Pancreas (tissue), 10 donors: ENCODE measurements at regions not wholly inside any gene's neighbourhood (a gene's known extent, or its start where the extent isn't known, plus 50 kb on each side); places are given as distances from the start of the nearest gene placed in this dataset.

Experiments used
- ATAC-seq, 4 donors: fragments of 200-7000 bp; cut with Tn5 transposase; one replicate each; pipeline versions ENCODE4 v1.8.0 to v1.9.1; 2020; ENCODE audit warnings: mild to moderate bottlenecking in 4 of 4, moderate library complexity in 4 of 4
- DNase-seq, 6 donors: peaks; one replicate each; pipeline ENCODE4 v3.0.0-alpha.2; 2020
- FAIRE-seq: peaks from 2 replicates; lab custom pipeline; 2012; peaks lifted over from hg19 to GRCh38; lab: Jason Lieb, UNC
- H3K27ac ChIP-seq, 4 donors: fragments of 200-600 bp; sonication (generic); 1 replicate in 3 of 4; 2 replicates in 1 of 4; pipeline versions ENCODE4 v1.5.0 to v1.8.0; 2020
- H3K27me3 ChIP-seq, 4 donors: fragments of 200-600 bp; one replicate each; pipeline ENCODE4 v1.8.0; 2021
- H3K36me3 ChIP-seq, 3 donors: fragments of 200-600 bp; sonication (generic) in 1 of 3; one replicate each; pipeline versions ENCODE4 v1.5.0 to v1.8.0; 2020 to 2021
- H3K4me1 ChIP-seq, 3 donors: fragments of 200-600 bp; one replicate each; pipeline ENCODE4 v1.8.0; 2021
- H3K4me3 ChIP-seq, 4 donors: fragments of 200-600 bp; sonication (generic) in 2 of 4; one replicate each; pipeline versions ENCODE4 v1.5.0 to v1.8.0; 2020 to 2021
- H3K9me3 ChIP-seq, 4 donors: fragments of 200-600 bp; one replicate each; pipeline ENCODE4 v1.8.0; 2021
- WGBS, 2 donors: extraction: QIAGEN DNeasy Blood & Tissue Kit; methylation state at CpG; one replicate each; pipeline ENCODE4 v1.1.7; 2013; 5-methylcytosine and 5-hydroxymethylcytosine counted together
- intact Hi-C, 3 donors: fragments of 100-400 bp; cut with DNase I; formaldehyde crosslinking; loops; one replicate each; pipeline versions ENCODE4 v1.11.1 to v1.14.2; 2022
- TF ChIP-seq, protein P1 (sequence below), 4 donors: fragments of 200-600 bp; sonication (generic) in 3 of 4; IDR thresholded peaks; one replicate each; pipeline versions ENCODE4 v1.5.0 to v1.8.0; 2021; ENCODE audit warnings: antibody characterized with exemption in 4 of 4
- donor health status: healthy with polysubstance abuse.
- donor health status: DM: no; HTN: no; CAD: no; lungs with moderate emphysema.
- donor health status: DM: no; HTN: no; CAD: no.
- donor health status: control.
- donor health status: control.
- donor health status: Bipolar disorder and iron deficiency.
- donor health status: DM: yes; HTN: yes; CAD: no.
- donor health status: DM: no; HTN: no; CAD: no.
- donor health status: DM: no; HTN: no; CAD: no.
- donor health status: DM: yes; HTN: yes; CAD: no.

DNA sequence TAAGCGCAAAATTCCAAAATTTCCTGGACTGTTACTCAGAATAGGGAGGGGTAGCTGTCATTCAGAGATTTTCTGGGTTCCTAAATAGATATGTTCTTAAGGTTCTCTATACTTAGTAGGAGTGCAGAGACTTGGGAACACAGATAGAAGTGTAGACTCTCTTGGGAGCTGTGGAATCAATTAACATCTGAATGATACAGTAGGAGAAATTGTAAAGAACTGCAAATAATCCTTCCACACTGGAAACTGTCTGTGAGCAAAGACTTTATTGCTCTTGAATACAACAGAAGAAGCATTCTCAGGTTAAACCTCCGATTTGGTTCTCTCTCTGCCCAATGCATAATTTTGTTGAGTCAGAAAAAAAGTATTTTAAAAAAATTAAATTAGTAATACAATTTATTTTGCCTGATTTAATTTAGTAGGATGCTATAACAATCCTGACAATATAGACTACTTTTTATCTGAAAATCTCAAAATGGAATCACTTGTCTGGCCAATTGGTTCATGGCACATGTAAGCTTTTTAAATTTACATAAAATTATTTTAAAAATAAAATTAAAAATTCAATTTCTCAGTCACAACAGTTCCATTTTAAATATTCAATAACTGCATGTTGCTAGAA lies 1754.3 kb downstream of the PLA2G4A start:
- H3K4me3 ChIP-seq = no peak overlapping the region
- 59 to 63% methylated on average over 2 of the region's 2 CpGs for WGBS, 2 donors
- H3K4me1 ChIP-seq = no peaks in the 10 kb centered on the region
- intact Hi-C loops = no loop called here
- H3K27ac ChIP-seq = no peak overlapping the region
- no peaks in the 10 kb centered on the region for H3K36me3 ChIP-seq
- H3K9me3 ChIP-seq = no peaks in the 10 kb centered on the region
- ATAC-seq = no peak
- no peak for DNase-seq
- no peaks in the 10 kb centered on the region for H3K27me3 ChIP-seq
- no peak for FAIRE-seq
- TF ChIP-seq, protein P1, sequence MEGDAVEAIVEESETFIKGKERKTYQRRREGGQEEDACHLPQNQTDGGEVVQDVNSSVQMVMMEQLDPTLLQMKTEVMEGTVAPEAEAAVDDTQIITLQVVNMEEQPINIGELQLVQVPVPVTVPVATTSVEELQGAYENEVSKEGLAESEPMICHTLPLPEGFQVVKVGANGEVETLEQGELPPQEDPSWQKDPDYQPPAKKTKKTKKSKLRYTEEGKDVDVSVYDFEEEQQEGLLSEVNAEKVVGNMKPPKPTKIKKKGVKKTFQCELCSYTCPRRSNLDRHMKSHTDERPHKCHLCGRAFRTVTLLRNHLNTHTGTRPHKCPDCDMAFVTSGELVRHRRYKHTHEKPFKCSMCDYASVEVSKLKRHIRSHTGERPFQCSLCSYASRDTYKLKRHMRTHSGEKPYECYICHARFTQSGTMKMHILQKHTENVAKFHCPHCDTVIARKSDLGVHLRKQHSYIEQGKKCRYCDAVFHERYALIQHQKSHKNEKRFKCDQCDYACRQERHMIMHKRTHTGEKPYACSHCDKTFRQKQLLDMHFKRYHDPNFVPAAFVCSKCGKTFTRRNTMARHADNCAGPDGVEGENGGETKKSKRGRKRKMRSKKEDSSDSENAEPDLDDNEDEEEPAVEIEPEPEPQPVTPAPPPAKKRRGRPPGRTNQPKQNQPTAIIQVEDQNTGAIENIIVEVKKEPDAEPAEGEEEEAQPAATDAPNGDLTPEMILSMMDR (IDR thresholded peaks at IDR 0.05) = no peak

DNA sequence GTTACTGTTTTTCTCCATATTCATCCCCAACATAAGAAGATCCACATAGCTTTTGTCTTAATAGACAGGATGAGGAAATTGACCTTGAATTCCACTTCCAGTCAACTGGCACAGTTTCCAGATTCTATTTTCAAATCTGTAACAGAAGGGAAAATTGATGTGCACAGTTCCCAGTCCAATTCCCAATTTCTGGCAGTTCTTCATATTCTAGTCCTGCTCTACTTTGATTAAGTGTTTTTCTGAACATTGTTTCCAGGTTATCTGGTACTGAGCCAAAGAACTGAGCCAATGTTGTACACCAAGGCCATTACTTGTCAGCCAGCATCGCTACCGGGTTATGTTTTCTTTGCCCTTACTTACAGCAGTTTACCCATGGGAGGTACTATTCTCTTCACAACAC lies 1755.4 kb downstream of the PLA2G4A start:
- FAIRE-seq = no peak

DNA sequence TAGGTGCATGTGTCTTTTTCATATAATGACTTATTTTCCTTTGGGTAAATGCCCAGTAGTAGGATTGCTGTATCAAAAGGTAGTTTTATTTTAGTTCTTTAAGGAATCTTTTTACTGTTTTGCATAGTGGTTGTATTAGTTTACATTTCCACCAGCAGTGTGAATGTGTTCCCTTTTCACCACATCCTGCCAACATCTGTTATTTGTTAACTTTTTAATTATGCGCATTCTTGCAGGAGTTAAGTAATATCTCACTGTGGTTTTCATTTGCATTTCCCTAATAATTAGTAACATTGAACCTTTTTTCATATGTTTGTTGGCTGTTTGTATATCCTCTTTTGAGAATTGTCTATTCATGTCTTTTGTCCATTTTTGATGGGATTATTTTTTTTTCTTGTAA lies 1761.9 kb downstream of the PLA2G4A start:
- Histone ChIP-seq H3K36me3 (no peaks in the 10 kb centered on the region), H3K4me1 (no peaks in the 10 kb centered on the region), H3K27me3 (no peaks in the 10 kb centered on the region), H3K9me3 (no peaks in the 10 kb centered on the region), H3K4me3 (no peak overlapping the region), H3K27ac (no peak overlapping the region)
- no peak for FAIRE-seq
- no peak for ATAC-seq
- TF ChIP-seq, protein P1 (IDR thresholded peaks at IDR 0.05) = no peak
- intact Hi-C loops = no loop called here
- 91 to 100% methylated on average over 1 of the region's 1 CpG for WGBS, 2 donors
- DNase-seq = no peak

More for the DNA sequence above, 1755.4 kb downstream of the PLA2G4A start:
- no peak overlapping the region for H3K27ac ChIP-seq
- no peaks in the 10 kb centered on the region for H3K9me3 ChIP-seq
- H3K36me3 ChIP-seq = no peaks in the 10 kb centered on the region
- intact Hi-C loops = no loop called here
- ATAC-seq (no peak), DNase-seq (no peak)
- WGBS, 2 donors = 13 to 16% methylated on average over 2 of the region's 2 CpGs
- no peak overlapping the region for H3K4me3 ChIP-seq
- H3K27me3 ChIP-seq = no peaks in the 10 kb centered on the region
- no peaks in the 10 kb centered on the region for H3K4me1 ChIP-seq
- TF ChIP-seq, protein P1 (IDR thresholded peaks at IDR 0.05) = no peak

DNA sequence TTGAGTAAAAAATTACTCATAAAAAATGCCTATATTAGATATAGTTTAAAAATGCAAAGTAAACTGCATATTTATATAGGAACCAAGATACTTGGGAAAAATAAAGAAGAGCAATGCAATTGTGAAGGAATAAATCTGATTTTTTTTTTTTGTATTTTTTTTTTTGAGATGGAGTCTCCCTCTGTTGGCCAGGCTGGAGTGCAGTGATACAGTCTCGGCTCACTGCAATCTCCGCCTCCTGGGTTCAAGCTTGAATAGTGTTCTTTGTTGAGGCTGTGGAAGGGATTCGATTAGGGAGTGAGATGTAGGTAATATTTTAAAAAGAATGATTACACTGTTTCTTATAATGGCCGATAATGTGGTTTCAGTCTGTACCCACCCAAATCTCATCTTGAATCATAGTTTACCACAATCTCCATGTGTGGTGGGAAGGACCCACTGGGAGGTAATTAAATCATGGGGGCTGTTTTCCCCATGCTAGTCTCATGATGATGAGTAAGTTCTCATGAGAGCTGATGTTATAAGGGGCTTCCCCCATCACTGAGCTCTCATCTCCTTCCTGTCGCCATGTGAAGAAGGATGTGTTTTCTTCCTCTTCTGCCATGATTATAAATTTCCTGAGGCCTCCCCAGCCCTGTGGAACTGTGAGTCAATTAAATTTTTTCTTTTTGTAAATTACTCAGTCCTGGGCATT lies 1765.9 kb downstream of the PLA2G4A start:
- H3K4me1 ChIP-seq = no peaks in the 10 kb centered on the region
- intact Hi-C loops = no loop called here
- no peaks in the 10 kb centered on the region for H3K36me3 ChIP-seq
- FAIRE-seq = no peak
- no peak for ATAC-seq
- no peak overlapping the region for H3K4me3 ChIP-seq
- no peaks in the 10 kb centered on the region for H3K9me3 ChIP-seq
- TF ChIP-seq, protein P1 (IDR thresholded peaks at IDR 0.05) = no peak
- no peak for DNase-seq
- H3K27me3 ChIP-seq = no peaks in the 10 kb centered on the region
- no peak overlapping the region for H3K27ac ChIP-seq
- WGBS, 2 donors = 37 to 59% methylated on average over 5 of the region's 5 CpGs

DNA sequence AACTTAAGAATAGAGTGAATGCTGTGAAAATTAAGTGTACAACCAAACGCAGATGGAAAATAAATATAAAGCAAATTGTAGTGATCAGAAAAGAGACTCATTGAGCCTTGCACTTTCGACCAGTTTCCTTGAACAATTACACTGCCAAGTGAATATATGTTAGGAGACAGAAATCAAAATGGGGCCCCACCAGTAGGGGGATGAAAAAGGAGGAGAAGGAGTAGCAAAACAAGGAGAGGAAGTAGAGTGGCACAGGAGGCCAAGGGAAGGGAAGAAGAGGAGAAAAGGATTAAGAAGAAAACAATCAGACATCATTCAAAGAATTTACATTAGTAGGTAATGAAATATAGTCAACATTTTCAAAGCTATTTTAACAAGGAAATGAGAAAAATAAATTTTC lies 1770.6 kb downstream of the PLA2G4A start:
- FAIRE-seq (no peak), DNase-seq (no peak), ATAC-seq (no peak)
- Histone ChIP-seq H3K9me3 (no peaks in the 10 kb centered on the region), H3K27ac (no peak overlapping the region), H3K4me3 (no peak overlapping the region), H3K4me1 (no peaks in the 10 kb centered on the region), H3K27me3 (no peaks in the 10 kb centered on the region), H3K36me3 (no peaks in the 10 kb centered on the region)
- 38 to 44% methylated on average over 2 of the region's 2 CpGs for WGBS, 2 donors
- intact Hi-C loops = no loop called here
- TF ChIP-seq, protein P1 (IDR thresholded peaks at IDR 0.05) = no peak
